Limb (tissue), 2 donors: ENCODE measurements at regions not wholly inside any gene's neighbourhood (a gene's known extent, or its start where the extent isn't known, plus 50 kb on each side); places are given as distances from the start of the nearest gene placed in this dataset.

Experiments
- DNase-seq, 2 donors: peaks; one replicate each; pipeline ENCODE4 v3.0.0-alpha.2; 2016; ENCODE audit errors: extremely low spot score in 2 of 2

DNA sequence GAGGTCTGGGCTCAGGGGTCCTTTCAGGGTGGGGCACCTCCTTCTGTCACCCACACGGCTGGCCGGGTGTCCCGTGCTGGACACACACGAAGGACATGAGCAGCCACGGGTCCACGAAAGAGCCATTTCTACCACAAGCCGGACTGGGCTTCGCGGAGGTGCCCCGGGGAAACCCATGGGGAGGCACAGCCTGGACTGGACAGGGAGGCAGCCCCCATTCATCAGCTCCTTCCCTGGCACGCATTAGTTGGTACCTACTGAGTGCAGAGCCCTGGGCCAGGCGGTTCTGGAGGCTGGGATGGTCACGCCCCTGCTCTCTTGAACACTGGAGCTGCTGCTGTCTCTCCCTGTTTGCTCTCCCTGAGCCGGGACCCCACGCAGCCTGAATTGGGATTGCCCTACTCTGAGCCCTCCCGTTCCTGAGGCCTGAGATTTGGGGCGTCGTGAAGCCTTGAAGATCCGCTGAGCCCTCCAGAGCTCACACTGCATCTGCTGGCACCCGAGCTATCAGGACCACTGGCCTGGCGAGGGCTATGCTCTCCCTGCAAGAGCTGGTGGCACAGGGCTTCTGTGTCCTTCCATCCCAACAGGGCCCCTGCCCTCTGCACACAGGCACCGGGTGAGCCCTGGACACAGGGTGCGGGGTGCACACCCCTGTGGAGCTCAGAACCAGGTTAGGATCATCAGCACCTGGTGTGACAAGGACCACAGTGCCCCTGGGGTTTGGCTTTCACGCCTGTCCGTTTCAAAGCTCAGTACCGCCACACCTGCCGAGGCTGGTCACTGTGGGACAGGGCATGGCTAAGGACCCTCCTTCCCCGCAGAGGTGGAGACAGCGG is 84.6 kb downstream of the MYEOV start:
- no peak for DNase-seq

DNA sequence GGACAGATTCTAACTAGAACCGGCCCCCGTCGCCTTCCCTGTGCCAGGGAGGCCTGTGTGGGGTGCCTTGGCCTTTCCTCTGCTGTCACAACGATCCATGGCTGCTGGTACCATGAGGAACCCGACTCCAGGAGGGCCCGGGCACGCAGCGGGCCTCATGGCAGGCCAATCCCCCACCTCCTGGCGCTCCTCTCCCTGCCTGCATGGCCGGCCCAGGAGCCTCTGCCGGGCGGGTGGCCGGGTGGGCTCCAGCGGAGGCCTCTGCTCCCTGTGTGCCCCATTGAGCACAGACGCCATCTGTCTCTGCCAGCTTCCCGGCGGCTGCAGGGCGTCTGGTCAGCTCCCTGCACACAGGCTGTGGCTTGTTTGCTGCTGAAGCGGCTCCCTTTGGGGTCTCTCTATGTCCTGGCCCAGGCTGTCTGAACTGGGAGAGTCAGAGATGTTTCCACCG is 86.5 kb downstream of the MYEOV start:
- DNase-seq, result no peak

DNA sequence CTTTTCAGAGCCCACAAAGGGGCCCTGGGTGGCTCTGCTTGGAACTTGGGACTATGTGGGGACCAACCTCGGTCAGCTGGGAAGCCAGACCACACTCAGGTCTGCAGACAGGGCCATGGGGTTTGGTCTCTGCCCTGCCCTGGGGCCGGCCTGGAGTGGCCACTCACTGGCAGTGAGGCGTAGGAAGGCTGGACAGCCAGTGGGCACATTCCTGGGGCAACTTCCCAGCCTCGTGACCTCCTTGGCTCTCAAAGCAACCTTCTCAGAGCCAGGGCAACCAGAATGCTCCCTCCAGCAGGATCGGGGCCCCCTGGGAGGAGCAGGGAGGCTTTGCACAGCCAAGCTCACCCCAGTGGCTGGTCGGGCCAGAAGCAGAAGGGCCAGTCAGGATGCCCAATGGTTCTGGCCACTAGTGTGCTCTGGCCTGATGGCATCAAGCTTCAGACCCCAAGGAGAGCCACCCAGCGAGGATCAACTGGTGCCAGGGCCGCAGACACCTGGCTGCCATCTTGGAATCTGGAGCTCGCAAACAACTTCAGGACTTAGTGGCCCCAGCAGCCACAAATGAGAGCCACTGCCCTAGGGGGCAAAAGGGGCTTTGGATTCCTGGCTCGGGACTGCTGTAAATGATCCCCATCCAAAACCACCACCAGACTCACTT is 87.1 kb downstream of the MYEOV start:
- no peak for DNase-seq

DNA sequence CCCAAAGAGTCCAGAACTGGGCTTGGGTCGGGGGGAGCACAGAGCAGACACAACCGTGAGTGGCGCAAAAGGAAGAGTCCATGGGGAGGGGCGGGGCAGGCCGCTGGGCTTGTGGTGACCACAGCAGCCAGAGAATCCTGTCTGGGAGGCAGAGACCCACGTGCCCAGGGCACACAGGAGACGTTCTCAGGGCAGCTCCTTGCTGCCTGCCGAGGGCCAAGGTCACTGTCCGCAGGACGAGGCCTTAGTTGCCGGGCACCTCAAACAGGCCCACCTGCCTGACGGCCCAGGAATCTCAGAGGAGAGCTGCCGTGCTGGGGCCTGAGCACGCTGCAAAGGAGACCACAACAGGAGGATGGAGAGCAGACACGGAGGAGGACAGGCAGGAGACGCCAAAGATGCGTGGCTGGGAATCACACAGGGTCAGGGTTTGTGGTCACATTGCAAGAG is 87.8 kb downstream of the MYEOV start:
- DNase-seq, result no peak

DNA sequence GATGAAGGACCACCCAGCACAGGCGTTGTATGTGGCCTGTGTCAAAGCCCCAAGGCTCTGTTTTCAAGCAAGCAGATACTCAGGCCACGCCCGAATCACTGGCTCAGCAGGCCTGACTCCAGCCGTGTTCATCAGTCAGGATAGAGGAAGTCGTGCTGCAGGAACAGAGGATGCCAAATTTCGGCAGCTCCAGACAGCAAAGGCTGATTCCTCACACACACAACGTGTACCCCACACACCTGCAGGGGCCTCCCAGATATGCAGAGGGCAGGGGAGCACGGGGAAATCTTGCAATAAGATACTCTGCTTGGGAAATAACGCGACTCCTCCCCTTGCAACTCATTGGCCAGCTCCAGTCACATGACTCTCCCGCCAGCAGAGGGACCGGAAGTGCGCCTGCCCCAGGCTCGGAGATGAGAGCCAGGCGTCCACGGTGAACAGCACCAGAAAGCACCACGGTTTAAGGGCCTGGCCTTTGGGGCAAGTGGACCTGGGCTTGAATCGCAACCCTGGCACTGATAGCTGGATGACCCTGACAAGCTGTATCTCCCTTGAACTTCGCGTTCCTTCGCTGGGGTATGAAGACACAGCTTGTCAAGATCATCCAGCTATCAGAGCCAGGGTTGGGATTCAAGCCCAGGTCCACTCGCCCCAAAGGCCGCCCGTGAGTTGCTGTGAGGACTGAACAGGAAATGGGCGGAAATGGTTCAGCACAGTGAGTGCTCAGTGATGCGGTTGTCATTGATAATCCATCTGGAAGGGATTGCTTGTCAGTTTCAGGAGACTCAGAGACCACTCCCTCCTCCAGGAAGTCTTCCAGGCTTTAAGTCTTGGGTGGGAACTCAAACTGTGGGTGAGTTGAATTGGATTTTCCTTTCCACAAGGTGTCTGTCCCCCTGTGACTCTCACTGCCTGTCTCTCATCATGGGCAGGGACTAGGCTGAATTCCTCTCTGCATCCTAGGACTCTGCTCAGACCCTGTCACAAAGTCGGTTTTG is 88.5 kb downstream of the MYEOV start:
- DNase-seq, result no peak

DNA sequence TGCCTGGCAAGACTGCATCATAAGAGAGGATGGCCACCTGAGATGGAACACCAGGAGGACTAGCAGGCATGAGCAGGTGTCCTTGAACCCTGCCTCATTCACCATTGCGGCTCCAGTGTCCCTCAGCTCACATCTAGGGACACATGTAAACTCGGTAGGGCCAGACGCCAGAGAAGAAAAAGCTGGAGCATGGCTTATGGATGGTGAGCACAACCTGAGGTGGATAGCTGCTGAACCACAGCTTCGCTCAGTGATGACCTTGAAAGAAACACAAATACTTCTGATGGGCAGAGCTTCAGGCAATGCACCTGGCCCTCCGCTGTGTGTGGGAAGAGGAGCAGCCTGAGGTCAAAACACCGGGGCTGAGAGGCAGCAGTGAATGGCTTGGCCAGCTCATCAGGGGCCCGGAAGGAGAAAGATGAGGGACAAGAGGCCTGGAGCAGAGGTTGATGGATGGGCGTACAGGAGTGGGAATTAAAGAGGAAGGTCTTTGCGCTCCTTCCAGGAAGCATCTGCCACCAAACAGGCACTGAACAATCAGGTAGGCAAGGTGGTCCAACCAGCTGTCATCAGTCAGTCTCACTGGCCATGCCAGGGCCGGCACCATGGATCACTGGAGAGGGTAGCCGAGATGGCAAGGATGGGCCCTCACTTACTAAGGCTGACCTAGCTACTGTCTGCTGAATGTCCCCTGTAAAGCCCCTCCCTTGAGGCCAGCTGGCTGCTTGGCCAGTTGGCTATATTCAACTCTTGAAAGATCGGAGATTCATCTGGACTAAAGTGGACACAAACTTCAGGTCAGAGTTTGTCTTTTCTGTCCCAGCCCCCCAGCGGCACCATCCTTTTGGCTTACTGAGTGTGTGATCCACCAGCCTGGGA is 89.7 kb downstream of the MYEOV start:
- DNase-seq, result no peak

DNA sequence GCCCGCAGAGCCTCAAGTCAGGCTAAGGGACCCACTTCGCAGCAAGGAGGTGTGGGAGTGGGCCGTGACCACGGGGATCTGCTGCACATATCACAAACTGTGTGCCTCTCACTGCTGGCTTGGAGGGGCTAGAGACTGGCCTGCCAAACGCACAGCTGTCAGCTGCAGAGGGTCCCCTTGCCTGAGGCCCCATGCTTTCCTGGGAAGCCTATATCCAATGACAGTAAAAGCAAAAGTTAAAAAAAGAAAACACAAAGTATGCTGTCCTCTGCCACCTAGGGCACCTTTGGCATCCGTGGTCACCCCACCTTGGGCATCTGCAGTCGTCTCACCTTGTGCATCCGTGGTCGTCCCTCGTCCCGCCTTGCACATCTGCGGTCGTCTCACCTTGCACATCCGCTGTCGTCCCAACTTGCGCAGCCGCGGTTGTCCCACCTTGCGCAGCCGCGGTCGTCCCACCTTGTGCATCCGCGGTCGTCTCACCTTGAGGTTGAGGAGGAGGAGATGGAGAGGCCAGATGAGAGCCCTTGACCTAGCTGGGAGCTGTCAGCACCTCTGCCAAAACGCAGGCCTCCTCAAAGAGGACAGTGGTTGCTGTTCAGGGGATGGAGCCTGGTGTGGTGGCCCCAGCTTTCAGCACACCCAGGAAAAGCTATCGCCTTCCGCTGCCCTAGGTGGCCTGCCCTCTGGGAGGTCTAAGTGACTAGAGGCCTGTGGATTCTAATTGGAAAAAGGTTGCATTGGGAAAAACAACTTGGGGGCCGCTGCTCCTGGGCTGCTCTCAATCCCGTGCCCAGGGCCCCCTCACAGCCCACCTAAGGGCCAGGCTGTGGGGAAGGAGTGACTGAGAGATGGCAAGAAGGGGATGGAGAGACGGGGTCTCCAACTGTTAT is 90.5 kb downstream of the MYEOV start:
- DNase-seq, result peak in 1 of 2 donors; percentile 46

DNA sequence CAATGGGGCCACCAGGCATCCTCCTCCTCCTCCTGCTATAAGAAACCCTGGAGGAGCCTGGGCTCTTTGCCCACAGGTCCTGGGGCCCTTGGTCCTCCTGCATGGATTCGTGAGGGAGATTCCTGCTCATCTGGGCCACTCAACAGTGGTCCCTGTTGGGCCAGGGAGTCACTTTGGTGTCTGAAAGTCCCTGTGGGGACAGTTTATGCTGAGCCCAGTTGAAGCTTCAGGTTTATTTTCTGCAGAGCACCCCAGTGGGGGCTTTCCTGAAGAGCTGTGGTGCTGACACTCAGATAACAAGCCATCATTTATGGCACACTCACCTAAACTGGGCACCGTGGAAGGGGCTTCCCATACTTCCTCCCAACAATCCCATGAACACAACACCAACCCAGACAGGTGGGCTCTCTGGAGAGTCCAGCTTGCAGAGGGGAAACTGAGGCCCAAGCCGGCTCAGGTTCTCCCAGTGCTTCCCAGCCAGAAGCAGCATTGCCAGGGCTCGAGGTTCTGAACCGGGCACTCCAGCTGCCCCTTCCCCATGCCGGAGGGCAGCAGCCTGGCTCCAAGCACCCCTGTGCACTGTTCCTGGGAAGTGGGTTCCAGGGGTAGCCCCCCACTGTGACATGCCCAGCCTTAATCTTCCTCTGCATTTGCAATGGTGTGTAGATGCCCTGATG is 91.3 kb downstream of the MYEOV start:
- DNase-seq, result no peak

DNA sequence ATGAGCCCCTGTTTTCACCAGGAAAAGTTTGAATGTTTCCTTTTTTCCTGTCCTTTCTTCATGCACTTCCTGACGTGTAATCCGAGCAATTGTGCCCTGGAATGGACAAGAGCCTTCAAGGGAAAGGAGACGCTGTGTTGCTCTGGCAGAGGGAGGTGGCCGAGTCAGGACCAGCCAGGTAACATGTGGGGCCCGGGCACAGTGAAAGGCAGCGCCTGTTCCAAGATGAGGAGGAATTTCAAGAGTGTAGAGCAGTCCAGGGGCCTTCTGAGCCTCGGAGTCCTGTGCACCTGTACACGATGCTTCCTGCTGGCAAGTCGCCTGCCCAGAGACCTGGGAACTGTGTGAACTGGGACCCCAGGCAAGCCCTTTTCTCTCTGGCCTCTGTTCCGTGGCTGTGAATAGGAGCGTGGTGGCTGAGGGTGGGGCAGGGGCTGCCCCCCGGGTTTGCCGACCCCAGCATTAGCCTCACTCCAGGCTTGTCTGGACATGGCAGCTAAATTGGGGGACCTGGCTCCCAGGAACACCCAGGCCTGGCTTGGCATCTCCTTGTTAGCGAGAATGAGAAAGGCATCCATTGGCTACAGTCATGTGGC is 92.0 kb downstream of the MYEOV start:
- no peak for DNase-seq

DNA sequence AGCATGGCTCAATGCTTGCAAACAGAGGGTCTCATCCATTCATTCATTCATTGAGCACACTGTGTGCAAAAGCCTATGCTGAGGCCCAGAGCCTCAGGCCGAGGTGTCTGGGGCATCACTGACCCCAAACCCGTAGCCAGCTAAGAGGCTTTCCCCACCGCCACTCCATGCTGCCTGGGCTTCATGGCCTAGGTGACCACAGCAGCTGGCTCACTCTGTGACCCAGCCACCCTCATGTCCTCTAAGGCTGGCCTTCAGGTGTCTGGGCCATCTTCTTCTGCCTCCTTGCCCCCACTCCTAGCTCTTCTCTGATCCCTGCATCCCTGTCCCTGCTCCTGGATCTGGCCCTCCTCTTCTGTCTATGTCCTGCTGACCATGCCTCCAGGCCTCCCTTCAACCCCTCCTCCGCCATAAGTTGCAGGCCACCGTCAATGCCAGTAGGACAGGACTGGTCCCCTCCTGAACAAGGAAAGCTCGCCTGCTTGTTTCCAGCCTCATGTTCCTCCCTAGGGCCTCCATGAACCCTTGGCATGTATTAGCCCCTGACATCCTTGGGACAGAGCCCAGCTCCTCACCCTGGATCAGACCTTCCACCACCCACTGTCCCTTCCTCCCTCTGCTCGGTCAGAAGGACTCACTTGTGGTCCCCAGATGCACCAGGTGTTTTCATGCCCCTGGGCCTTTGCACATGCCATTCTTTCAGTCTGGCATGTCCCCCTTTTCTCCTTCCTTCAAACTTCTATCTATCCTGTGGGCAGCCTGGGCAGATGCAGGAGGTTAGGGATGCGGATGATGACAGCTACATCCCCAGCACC is 92.8 kb downstream of the MYEOV start:
- DNase-seq, result no peak

DNA sequence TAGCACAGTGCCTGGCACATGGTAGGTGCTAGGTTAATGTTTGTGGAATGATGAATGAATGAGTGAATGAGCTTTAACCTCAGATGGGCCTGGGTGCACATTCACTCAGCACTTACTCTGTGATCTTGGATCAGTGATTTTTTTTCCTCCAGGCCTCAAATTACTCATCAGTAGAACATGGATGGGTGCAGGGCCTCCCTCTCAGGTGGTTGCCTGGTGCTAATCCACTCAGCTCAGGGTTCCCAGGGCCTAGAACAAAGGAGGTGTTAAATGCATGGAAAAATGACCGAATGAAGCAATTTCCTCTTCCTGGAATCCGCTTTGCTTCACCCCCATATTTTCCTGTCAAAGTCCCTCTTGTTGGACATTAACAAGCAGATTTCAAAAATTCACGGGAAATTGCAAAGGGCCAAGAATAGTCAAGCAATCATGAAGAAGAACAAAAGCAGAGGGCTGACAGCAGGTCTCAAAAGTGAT is 93.5 kb downstream of the MYEOV start:
- DNase-seq, result no peak

DNA sequence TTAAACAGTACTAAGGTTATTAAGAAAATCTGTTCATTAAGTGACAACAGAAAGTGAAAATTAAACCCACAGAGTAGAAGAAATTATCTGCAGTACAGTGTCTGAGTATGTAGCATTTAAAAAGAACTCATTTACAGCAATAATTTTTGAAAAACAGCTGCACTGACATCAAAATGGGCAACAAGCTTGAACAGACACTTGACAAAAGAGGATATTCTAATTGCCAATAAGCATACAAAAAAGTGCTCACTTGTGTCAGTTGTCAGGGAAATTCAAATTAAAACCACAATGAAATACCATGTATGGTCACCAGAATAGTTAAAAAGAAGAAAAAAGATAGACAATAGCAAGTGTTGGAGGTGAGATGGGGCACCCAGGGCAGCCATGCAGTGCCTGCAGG is 93.3 kb upstream of the LINC01488 start:
- no peak for DNase-seq

DNA sequence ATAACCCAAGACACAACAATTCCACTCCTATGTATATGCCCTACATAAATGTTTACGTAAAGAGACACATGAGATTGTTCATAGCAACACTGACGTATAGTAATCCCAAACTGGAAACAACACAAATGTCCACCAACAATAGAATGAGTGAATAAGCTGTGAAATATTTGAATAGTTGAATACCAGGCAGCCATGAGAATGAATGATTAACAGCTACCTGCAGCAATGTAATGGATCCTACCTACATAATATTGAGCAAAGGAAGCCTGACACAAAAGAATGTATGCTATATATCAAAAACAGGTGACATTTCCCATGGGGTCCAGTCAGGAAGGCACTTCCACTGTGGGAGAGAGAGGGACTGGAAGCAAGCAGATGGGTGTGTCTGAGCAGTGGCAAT is 92.8 kb upstream of the LINC01488 start:
- no peak for DNase-seq

DNA sequence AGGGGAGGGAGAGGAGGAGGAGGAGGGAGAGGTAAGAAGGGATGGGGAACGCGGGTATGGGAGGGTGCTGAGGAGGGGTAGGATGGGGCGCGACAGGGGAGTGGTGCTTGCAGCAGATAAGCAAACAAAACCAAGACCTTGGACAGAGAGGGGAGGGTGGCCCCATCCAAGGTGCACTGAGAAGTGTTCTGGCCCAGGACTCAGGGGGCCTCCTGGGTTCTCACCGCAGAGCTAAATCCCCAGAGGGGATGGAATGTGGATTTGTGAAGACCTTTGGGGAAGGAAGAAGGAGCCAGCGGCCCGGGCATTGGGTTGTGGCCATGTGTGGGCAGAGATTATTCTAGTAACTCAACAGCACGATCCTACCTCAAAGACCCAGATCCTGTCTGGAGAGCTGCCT is 90.9 kb upstream of the LINC01488 start:
- DNase-seq, result no peak

DNA sequence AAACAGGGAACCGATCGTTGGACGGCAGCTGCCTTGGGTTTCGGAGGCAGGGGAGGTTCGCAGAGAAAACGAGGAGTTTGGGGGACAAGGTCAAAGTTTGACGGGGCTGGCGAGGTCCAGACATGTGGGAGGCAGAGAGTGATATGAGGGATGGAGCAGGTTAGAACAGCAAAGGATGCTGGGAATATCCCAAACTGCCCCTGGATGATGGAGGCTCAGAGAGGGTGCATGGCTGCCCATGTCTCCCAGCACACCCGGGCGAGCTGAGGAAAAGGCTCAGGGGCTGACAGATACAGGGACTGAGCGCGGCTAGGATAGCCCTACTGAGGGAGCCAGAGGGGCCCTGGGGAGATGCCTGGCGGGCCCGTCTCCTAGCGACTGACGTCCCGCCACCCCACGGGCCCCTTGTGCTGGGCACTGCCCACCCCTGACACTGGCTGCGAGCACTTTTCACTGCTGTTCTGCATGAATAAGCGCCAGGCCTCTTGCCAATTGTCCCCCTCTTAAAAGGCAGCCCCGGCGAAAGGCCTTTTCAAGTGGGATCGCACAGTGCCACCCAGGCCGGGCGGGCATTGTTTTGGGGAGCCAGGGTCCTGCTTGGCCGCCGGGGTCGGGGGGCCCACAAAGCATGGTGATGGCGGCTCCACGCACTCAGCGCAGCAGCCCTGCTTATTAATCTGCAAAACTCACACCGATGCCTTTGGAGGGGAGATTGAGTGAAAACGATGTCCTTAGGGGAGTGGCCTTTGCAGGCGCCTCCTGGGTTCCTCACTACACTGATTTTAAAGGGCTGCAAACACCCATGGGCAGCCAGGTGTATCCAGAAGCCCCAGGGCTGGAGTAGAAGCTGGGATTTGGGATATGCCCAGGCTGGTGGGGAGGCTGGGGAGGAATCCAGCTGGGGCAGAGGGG is 90.0 kb upstream of the LINC01488 start:
- no peak for DNase-seq

DNA sequence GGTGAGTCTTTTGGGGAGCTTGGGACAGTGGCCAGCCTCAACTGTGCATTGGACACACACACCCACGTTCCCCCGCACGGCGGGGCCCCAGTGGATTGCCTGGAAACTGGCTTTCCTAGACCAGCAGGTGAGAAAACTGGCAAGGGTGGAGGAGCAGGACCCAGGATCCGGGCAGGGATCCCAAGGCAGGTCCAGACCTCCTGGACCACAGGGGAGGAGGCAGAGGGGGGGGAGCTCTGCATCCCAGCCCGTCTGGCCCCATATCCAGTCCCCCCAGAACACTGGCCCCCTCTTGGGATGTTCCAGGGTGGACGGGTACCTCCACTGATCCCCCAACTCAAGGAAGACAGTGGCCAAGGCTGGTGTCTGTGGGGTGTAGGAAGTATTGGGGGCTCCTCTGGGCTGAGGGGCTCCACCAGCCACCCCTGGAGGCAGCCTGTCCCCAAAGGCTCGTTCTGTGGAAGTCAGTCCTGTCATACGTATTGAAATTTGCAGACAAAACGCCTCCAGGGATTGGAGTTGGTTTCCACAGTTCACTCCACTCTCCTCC is 89.3 kb upstream of the LINC01488 start:
- no peak for DNase-seq
